ENCODE measurements at regions not wholly inside any gene's neighbourhood (a gene's known extent, or its start where the extent isn't known, plus 50 kb on each side); places are given as distances from the start of the nearest gene placed in this dataset.

DNA sequence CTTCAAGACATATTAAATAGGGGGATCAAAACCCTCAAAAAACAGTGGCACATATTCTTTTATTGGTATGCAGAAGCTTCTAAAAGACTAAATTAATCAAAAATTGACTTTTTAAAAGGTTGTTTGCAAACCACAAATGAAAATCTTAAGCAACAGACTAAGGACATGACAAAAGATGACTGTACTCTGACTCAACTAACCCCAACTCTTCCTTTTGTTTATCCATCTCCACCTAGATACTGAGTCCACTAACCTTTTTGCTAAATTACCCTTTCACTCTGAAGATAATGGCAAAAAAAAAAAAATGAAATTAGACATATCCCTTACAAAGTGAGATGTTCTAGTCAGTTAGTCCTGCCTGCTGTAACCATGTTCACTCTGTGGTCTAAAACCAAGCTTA lies 91.6 kb upstream of the NLRP2B start (continued):
- TF ChIP-seq, protein P1, sequence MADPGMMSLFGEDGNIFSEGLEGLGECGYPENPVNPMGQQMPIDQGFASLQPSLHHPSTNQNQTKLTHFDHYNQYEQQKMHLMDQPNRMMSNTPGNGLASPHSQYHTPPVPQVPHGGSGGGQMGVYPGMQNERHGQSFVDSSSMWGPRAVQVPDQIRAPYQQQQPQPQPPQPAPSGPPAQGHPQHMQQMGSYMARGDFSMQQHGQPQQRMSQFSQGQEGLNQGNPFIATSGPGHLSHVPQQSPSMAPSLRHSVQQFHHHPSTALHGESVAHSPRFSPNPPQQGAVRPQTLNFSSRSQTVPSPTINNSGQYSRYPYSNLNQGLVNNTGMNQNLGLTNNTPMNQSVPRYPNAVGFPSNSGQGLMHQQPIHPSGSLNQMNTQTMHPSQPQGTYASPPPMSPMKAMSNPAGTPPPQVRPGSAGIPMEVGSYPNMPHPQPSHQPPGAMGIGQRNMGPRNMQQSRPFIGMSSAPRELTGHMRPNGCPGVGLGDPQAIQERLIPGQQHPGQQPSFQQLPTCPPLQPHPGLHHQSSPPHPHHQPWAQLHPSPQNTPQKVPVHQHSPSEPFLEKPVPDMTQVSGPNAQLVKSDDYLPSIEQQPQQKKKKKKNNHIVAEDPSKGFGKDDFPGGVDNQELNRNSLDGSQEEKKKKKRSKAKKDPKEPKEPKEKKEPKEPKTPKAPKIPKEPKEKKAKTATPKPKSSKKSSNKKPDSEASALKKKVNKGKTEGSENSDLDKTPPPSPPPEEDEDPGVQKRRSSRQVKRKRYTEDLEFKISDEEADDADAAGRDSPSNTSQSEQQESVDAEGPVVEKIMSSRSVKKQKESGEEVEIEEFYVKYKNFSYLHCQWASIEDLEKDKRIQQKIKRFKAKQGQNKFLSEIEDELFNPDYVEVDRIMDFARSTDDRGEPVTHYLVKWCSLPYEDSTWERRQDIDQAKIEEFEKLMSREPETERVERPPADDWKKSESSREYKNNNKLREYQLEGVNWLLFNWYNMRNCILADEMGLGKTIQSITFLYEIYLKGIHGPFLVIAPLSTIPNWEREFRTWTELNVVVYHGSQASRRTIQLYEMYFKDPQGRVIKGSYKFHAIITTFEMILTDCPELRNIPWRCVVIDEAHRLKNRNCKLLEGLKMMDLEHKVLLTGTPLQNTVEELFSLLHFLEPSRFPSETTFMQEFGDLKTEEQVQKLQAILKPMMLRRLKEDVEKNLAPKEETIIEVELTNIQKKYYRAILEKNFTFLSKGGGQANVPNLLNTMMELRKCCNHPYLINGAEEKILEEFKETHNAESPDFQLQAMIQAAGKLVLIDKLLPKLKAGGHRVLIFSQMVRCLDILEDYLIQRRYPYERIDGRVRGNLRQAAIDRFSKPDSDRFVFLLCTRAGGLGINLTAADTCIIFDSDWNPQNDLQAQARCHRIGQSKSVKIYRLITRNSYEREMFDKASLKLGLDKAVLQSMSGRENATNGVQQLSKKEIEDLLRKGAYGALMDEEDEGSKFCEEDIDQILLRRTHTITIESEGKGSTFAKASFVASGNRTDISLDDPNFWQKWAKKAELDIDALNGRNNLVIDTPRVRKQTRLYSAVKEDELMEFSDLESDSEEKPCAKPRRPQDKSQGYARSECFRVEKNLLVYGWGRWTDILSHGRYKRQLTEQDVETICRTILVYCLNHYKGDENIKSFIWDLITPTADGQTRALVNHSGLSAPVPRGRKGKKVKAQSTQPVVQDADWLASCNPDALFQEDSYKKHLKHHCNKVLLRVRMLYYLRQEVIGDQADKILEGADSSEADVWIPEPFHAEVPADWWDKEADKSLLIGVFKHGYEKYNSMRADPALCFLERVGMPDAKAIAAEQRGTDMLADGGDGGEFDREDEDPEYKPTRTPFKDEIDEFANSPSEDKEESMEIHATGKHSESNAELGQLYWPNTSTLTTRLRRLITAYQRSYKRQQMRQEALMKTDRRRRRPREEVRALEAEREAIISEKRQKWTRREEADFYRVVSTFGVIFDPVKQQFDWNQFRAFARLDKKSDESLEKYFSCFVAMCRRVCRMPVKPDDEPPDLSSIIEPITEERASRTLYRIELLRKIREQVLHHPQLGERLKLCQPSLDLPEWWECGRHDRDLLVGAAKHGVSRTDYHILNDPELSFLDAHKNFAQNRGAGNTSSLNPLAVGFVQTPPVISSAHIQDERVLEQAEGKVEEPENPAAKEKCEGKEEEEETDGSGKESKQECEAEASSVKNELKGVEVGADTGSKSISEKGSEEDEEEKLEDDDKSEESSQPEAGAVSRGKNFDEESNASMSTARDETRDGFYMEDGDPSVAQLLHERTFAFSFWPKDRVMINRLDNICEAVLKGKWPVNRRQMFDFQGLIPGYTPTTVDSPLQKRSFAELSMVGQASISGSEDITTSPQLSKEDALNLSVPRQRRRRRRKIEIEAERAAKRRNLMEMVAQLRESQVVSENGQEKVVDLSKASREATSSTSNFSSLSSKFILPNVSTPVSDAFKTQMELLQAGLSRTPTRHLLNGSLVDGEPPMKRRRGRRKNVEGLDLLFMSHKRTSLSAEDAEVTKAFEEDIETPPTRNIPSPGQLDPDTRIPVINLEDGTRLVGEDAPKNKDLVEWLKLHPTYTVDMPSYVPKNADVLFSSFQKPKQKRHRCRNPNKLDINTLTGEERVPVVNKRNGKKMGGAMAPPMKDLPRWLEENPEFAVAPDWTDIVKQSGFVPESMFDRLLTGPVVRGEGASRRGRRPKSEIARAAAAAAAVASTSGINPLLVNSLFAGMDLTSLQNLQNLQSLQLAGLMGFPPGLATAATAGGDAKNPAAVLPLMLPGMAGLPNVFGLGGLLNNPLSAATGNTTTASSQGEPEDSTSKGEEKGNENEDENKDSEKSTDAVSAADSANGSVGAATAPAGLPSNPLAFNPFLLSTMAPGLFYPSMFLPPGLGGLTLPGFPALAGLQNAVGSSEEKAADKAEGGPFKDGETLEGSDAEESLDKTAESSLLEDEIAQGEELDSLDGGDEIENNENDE (IDR thresholded peaks at IDR 0.05; ENCODE audit: insufficient replicate concordance, low read length) = no peak
- TF ChIP-seq SAP30 (IDR thresholded peaks at IDR 0.05; ENCODE audit: insufficient read depth, insufficient replicate concordance, low read length) = no peak
- TF ChIP-seq YY1 (IDR thresholded peaks at IDR 0.05; ENCODE audit: low read depth, low read length) = no peak
